Forelimb muscle (tissue), 1 donor: ENCODE measurements at regions not wholly inside any gene's neighbourhood (a gene's known extent, or its start where the extent isn't known, plus 50 kb on each side); places are given as distances from the start of the nearest gene placed in this dataset.
"Not testable (repeated sequence)": the region's sequence is repeated elsewhere in the genome, so short reads cannot be mapped to it uniquely, and the experiment has no call there.

Source experiments
- DNase-seq: peaks from one replicate; pipeline ENCODE4 v3.0.0-alpha.2; 2013; ENCODE audit warnings: low read depth

- no peak for DNase-seq
Observed at GRCh38 chr14:54253195-54253947, 143.4 kb upstream of the CDKN3 start.

GRCh38 chr14:54256156-54256555 is 140.7 kb upstream of the CDKN3 start:
- no peak for DNase-seq

- no peak for DNase-seq
Observed at GRCh38 chr14:54257424-54257823, 139.4 kb upstream of the CDKN3 start.

GRCh38 chr14:54258382-54258781 is 138.4 kb upstream of the CDKN3 start:
- no peak for DNase-seq

GRCh38 chr14:54259821-54260220 is 137.0 kb upstream of the CDKN3 start:
- DNase-seq: no peak

GRCh38 chr14:54261283-54261682 is 135.5 kb upstream of the CDKN3 start:
- DNase-seq: no peak

- DNase-seq: not testable (repeated sequence)
Observed at GRCh38 chr14:54266616-54267015, 130.2 kb upstream of the CDKN3 start.

GRCh38 chr14:54267172-54267571 is 129.6 kb upstream of the CDKN3 start:
- DNase-seq: no peak

- no peak for DNase-seq
Observed at GRCh38 chr14:54275997-54276725, 120.6 kb upstream of the CDKN3 start.

- DNase-seq: no peak
Observed at GRCh38 chr14:54278087-54278486, 118.7 kb upstream of the CDKN3 start.

- no peak for DNase-seq
Observed at GRCh38 chr14:54278665-54279295, 118.0 kb upstream of the CDKN3 start.

GRCh38 chr14:54282849-54283248 is 114.0 kb upstream of the CDKN3 start:
- DNase-seq: no peak

GRCh38 chr14:54285030-54285429 is 111.8 kb upstream of the CDKN3 start:
- no peak for DNase-seq

- no peak for DNase-seq
Observed at GRCh38 chr14:54291491-54292191, 105.2 kb upstream of the CDKN3 start.

- no peak for DNase-seq
Observed at GRCh38 chr14:54294802-54295201, 102.0 kb upstream of the CDKN3 start.

- DNase-seq: no peak
Observed at GRCh38 chr14:54299410-54300363, 97.1 kb upstream of the CDKN3 start.

- DNase-seq: no peak
Observed at GRCh38 chr14:54300881-54301280, 95.9 kb upstream of the CDKN3 start.

- DNase-seq: no peak
Observed at GRCh38 chr14:54301359-54301758, 95.4 kb upstream of the CDKN3 start.

- DNase-seq: no peak
Observed at GRCh38 chr14:54306806-54307205, 90.0 kb upstream of the CDKN3 start.

GRCh38 chr14:54309615-54310014 is 87.2 kb upstream of the CDKN3 start:
- no peak for DNase-seq
